GM12878 (cell line): ENCODE measurements at regions not wholly inside any gene's neighbourhood (a gene's known extent, or its start where the extent isn't known, plus 50 kb on each side); places are given as distances from the start of the nearest gene placed in this dataset.

ENCODE experiments used
- ATAC-seq: fragments of 200-7000 bp; cut with Tn5 transposase; 3 replicates; pipeline ENCODE4 v1.9.1; 2020; ENCODE audit warnings: mild to moderate bottlenecking, moderate library complexity
- BruUV-seq: library from RNA; stranded (reverse); fragments of 400-500 nt; replicated peaks from 2 replicates; lab custom pipeline; 2021; lab: Mats Ljungman, UMichigan
- CTCF ChIA-PET: fragments of 300-600 bp; sonication (Branson Sonifier 250); formaldehyde crosslinking; extraction: SDS; loops from one replicate; lab custom pipeline; 2021; ENCODE audit warnings: inconsistent platforms; lab: Yijun Ruan, JAX
- POLR2A ChIA-PET: fragments of 350-600 bp; formaldehyde crosslinking; extraction: SDS; loops from one replicate; lab custom pipeline; 2021; ENCODE audit warnings: inconsistent platforms; lab: Charles Lee
- RAD21 ChIA-PET: fragments of 300-600 bp; sonication (Branson Sonifier 250); formaldehyde crosslinking; loops from one replicate; lab custom pipeline; 2023; ENCODE audit warnings: antibody characterized with exemption; ENCODE audit not compliant: unreplicated experiment; lab: Charles Lee
- SMC1A ChIA-PET: fragments of 300-600 bp; sonication (Branson Sonifier 250); formaldehyde crosslinking; loops from one replicate; lab custom pipeline; 2023; ENCODE audit not compliant: unreplicated experiment, uncharacterized antibody; lab: Charles Lee
- DNase-seq: peaks from one replicate; pipeline ENCODE4 v3.0.0-alpha.2; 2011; ENCODE audit warnings: low read depth, low spot score
- FAIRE-seq: peaks from 3 replicates; lab custom pipeline; 2011; peaks lifted over from hg19 to GRCh38; lab: Jason Lieb, UNC
- H2AFZ ChIP-seq: 2 replicates; pipeline ENCODE4 v1.6.0; 2011; ENCODE audit warnings: low read depth, low read length, control low read depth; ENCODE audit not compliant: control insufficient read depth
- H3K27ac ChIP-seq: 2 replicates; pipeline ENCODE4 v1.5.1; 2011; ENCODE audit warnings: control low read depth; ENCODE audit not compliant: control insufficient read depth, insufficient read depth
- H3K27me3 ChIP-seq, 2 experiments: replicated peaks in 1 of 2; 2 replicates each; pipeline versions ENCODE4 v1.6.0 to v1.6.1; 2011; ENCODE audit warnings: low read length in 1 of 2; ENCODE audit not compliant: control insufficient read depth in 2 of 2, insufficient read depth in 2 of 2
- H3K36me3 ChIP-seq, 2 experiments: 2 replicates each; pipeline ENCODE4 v1.5.1; 2011; ENCODE audit warnings: low read length in 1 of 2; ENCODE audit not compliant: control insufficient read depth in 2 of 2, insufficient read depth in 2 of 2
- H3K4me1 ChIP-seq: 2 replicates; pipeline ENCODE4 v1.6.1; 2011; ENCODE audit warnings: mild to moderate bottlenecking, low read length, moderate library complexity, mixed read lengths; ENCODE audit not compliant: control insufficient read depth, insufficient read depth
- H3K4me2 ChIP-seq: 2 replicates; pipeline ENCODE4 v1.6.0; 2011; ENCODE audit warnings: control low read depth; ENCODE audit not compliant: control insufficient read depth, insufficient read depth
- H3K4me3 ChIP-seq: fragments of 200-600 bp; sonication (generic); 2 replicates; pipeline ENCODE4 v1.5.1; 2016
- H3K79me2 ChIP-seq: 2 replicates; pipeline ENCODE4 v1.6.0; 2011; ENCODE audit warnings: low read length; ENCODE audit not compliant: control insufficient read depth, insufficient read depth
- H3K9ac ChIP-seq: 2 replicates; pipeline ENCODE4 v1.8.0; 2011; ENCODE audit warnings: low read length, control low read depth, mixed read lengths; ENCODE audit not compliant: control insufficient read depth, insufficient read depth
- H3K9me3 ChIP-seq: replicated peaks from 3 replicates; pipeline ENCODE4 v1.5.1; 2011; ENCODE audit warnings: mild to moderate bottlenecking, low read length; ENCODE audit not compliant: control insufficient read depth, insufficient read depth
- H4K20me1 ChIP-seq: 2 replicates; pipeline ENCODE4 v1.6.0; 2011; ENCODE audit not compliant: control insufficient read depth, insufficient read depth
- CREB1 ChIP-seq: IDR thresholded peaks from 2 replicates; pipeline ENCODE4 v1.6.1; 2012; ENCODE audit warnings: low read depth, mild to moderate bottlenecking, inconsistent platforms
- CREM ChIP-seq: IDR thresholded peaks from 2 replicates; pipeline ENCODE4 v1.6.1; 2014; ENCODE audit warnings: antibody characterized with exemption, low read depth
- E2F4 ChIP-seq: IDR thresholded peaks from 2 replicates; pipeline ENCODE4 v1.6.1; 2012; ENCODE audit warnings: low read depth, low read length, improper control_type of control experiment
- EGR1 ChIP-seq, 2 experiments: IDR thresholded peaks; 1 replicate in 1 of 2; 2 replicates in 1 of 2; pipeline ENCODE4 v1.6.1; 2011 to 2012; ENCODE audit warnings: low read depth in 2 of 2, low read length in 2 of 2, borderline replicate concordance in 1 of 2, mild to moderate bottlenecking in 1 of 2, moderate library complexity in 1 of 2
- ETV6 ChIP-seq, 2 experiments: fragments of 450-650 bp in 1 of 2; IDR thresholded peaks in 1 of 2; conservative IDR thresholded peaks in 1 of 2; 2 replicates each; pipeline ENCODE4 v1.6.1; 2014; ENCODE audit warnings: antibody characterized with exemption in 1 of 2, borderline replicate concordance in 1 of 2, low read depth in 1 of 2, mild to moderate bottlenecking in 1 of 2, moderate library complexity in 1 of 2
- MEF2B ChIP-seq: fragments of 450-650 bp; IDR thresholded peaks from 2 replicates; pipeline ENCODE4 v1.6.1; 2018; ENCODE audit warnings: mild to moderate bottlenecking, moderate library complexity; ENCODE audit not compliant: partially characterized antibody, poor library complexity, severe bottlenecking
- MLLT1 ChIP-seq: fragments of 450-650 bp; IDR thresholded peaks from 2 replicates; pipeline ENCODE4 v1.6.1; 2016; ENCODE audit warnings: mild to moderate bottlenecking
- PML ChIP-seq: IDR thresholded peaks from 2 replicates; pipeline ENCODE4 v1.6.1; 2012; ENCODE audit warnings: low read length, inconsistent platforms
- POLR2AphosphoS5 ChIP-seq: IDR thresholded peaks from 2 replicates; pipeline ENCODE4 v1.6.1; 2011; ENCODE audit warnings: mild to moderate bottlenecking, low read length, inconsistent platforms
- RCOR1 ChIP-seq: conservative IDR thresholded peaks from 2 replicates; pipeline ENCODE4 v1.6.1; 2012; ENCODE audit warnings: low read depth, low read length, improper control_type of control experiment
- ZNF274 ChIP-seq: IDR thresholded peaks from one replicate; pipeline ENCODE4 v1.8.0; 2011; ENCODE audit not compliant: insufficient read length, insufficient read depth
- WGBS: methylation state at CpG from one replicate; pipeline ENCODE4 v1.1.6; 2016; ENCODE audit warnings: low lambda C conversion rate; ENCODE audit not compliant: insufficient replicate concordance, insufficient coverage; ENCODE audit errors: missing lambda C conversion rate; 5-methylcytosine and 5-hydroxymethylcytosine counted together
- in situ Hi-C: fragments of 300-500 bp; cut with MboI; formaldehyde crosslinking; loops from 9 replicates; pipeline ENCODE4 v1.14.3; 2018; ENCODE audit warnings: mixed read lengths
- intact Hi-C: fragments of 100-400 bp; cut with micrococcal nuclease; formaldehyde crosslinking; loops from one replicate; pipeline ENCODE4 v1.14.2; 2022; ENCODE audit not compliant: unreplicated experiment
- TF ChIP-seq, protein P1 (sequence below): fragments of 450-650 bp; IDR thresholded peaks from 2 replicates; pipeline ENCODE4 v1.6.1; 2016; ENCODE audit warnings: mild to moderate bottlenecking, moderate library complexity, borderline replicate concordance

- TF ChIP-seq, protein P1, sequence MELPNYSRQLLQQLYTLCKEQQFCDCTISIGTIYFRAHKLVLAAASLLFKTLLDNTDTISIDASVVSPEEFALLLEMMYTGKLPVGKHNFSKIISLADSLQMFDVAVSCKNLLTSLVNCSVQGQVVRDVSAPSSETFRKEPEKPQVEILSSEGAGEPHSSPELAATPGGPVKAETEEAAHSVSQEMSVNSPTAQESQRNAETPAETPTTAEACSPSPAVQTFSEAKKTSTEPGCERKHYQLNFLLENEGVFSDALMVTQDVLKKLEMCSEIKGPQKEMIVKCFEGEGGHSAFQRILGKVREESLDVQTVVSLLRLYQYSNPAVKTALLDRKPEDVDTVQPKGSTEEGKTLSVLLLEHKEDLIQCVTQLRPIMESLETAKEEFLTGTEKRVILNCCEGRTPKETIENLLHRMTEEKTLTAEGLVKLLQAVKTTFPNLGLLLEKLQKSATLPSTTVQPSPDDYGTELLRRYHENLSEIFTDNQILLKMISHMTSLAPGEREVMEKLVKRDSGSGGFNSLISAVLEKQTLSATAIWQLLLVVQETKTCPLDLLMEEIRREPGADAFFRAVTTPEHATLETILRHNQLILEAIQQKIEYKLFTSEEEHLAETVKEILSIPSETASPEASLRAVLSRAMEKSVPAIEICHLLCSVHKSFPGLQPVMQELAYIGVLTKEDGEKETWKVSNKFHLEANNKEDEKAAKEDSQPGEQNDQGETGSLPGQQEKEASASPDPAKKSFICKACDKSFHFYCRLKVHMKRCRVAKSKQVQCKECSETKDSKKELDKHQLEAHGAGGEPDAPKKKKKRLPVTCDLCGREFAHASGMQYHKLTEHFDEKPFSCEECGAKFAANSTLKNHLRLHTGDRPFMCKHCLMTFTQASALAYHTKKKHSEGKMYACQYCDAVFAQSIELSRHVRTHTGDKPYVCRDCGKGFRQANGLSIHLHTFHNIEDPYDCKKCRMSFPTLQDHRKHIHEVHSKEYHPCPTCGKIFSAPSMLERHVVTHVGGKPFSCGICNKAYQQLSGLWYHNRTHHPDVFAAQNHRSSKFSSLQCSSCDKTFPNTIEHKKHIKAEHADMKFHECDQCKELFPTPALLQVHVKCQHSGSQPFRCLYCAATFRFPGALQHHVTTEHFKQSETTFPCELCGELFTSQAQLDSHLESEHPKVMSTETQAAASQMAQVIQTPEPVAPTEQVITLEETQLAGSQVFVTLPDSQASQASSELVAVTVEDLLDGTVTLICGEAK = no peak
- no peak for TF ChIP-seq RCOR1
- TF ChIP-seq MEF2B = no peak
- TF ChIP-seq PML = no peak
- TF ChIP-seq ETV6 (conservative IDR thresholded peaks at IDR 0.05 in 1 of 2, IDR thresholded peaks at IDR 0.05 in 1 of 2; ENCODE audit: borderline replicate concordance in 1 of 2, low read depth in 1 of 2) = no peak
Observed at GRCh38 chr5:127231118-127231517, 59.5 kb upstream of the MEGF10 start (continued).

DNA sequence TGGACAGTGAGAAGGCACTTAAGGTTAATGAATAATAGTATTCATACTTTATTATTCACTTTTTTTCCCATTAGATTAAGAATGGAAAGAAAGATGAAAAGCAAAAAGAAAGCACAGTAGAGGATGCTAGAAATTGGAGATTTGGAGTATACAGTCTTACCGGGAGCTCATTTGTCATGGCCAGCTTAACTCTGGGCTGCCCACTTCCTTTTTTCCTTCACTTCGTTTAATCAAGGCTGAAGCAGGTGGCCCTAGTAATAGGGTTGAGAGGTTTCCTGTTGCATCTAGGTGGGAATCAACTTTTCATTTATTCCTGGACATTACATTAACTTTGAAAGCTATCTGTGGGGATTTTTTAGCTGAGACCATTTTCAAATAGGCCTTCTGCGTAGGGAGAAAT is 57.0 kb upstream of the MEGF10 start:
- Histone ChIP-seq H3K4me2 (no peak overlapping the region), H4K20me1 (no peaks in the 10 kb centered on the region), H3K9ac (no peak overlapping the region), H3K9me3 (no peaks in the 10 kb centered on the region), H3K4me1 (no peaks in the 10 kb centered on the region; the same call in 1 of the 2 replicates), H3K4me3 (no peak overlapping the region), H2AFZ (no peak overlapping the region), H3K79me2 (no peaks in the 10 kb centered on the region), H3K27me3 (no peaks in the 10 kb centered on the region), H3K36me3 (no peaks in the 10 kb centered on the region), H3K27ac (no peak overlapping the region)
- CTCF ChIA-PET = interaction anchor here (0.6 kb wide), 1 partner anchor 351 kb away, joined by 3 read pairs; no protein-coding TSS in a partner anchor
- no peak for FAIRE-seq
- no TSS peak for BruUV-seq
- intact Hi-C loops = no loop called here
- POLR2A ChIA-PET = no interaction called here
- in situ Hi-C loops = no loop called here
- ATAC-seq = no peak
- RAD21 ChIA-PET = no interaction called here
- TF ChIP-seq EGR1 (IDR thresholded peaks at IDR 0.05; ENCODE audit: borderline replicate concordance in 1 of 2, low read depth in 2 of 2, low read length in 2 of 2) = no peak
- TF ChIP-seq MLLT1 = no peak
- TF ChIP-seq POLR2AphosphoS5 = no peak
- no peak for TF ChIP-seq CREM
- TF ChIP-seq ZNF274 = no peak
- TF ChIP-seq E2F4 = no peak
- TF ChIP-seq CREB1 = no peak
- no peak for DNase-seq
- 53% methylated on average over 3 of the region's 3 CpGs for WGBS
- SMC1A ChIA-PET = no interaction called here
